Trophoblast cell (in vitro differentiated cells and primary cell): ENCODE measurements at regions not wholly inside any gene's neighbourhood (a gene's known extent, or its start where the extent isn't known, plus 50 kb on each side); places are given as distances from the start of the nearest gene placed in this dataset.

Source experiments
- DNase-seq, 2 donors: peaks; one replicate each; pipeline ENCODE4 v3.0.0-alpha.2; 2016
- H2AFZ ChIP-seq: 2 replicates; pipeline ENCODE4 v1.6.1; 2013; ENCODE audit warnings: low read length, moderate library complexity, mild to moderate bottlenecking; ENCODE audit not compliant: insufficient read depth, poor library complexity
- H2AK5ac ChIP-seq: 2 replicates; pipeline ENCODE4 v1.6.1; 2013; ENCODE audit warnings: mild to moderate bottlenecking, low read length
- H2BK120ac ChIP-seq: 2 replicates; pipeline ENCODE4 v1.6.1; 2013; ENCODE audit warnings: low read length, mild to moderate bottlenecking, moderate library complexity; ENCODE audit not compliant: insufficient read depth, poor library complexity
- H2BK12ac ChIP-seq: 2 replicates; pipeline ENCODE4 v1.6.1; 2013; ENCODE audit warnings: mild to moderate bottlenecking, low read length, moderate library complexity
- H2BK5ac ChIP-seq: 2 replicates; pipeline ENCODE4 v1.6.1; 2013; ENCODE audit warnings: low read length, low read depth, moderate library complexity, mild to moderate bottlenecking; ENCODE audit not compliant: poor library complexity
- H3K14ac ChIP-seq: 2 replicates; pipeline ENCODE4 v1.6.1; 2013; ENCODE audit warnings: mild to moderate bottlenecking, low read length
- H3K18ac ChIP-seq: 2 replicates; pipeline ENCODE4 v1.6.1; 2013; ENCODE audit warnings: mild to moderate bottlenecking, low read length
- H3K23ac ChIP-seq: 2 replicates; pipeline ENCODE4 v1.6.1; 2013; ENCODE audit warnings: low read length
- H3K27ac ChIP-seq: 2 replicates; pipeline ENCODE4 v1.5.1; 2013; ENCODE audit warnings: low read depth, mild to moderate bottlenecking, inconsistent platforms, low read length, moderate library complexity
- H3K27me3 ChIP-seq: 2 replicates; pipeline ENCODE4 v1.6.1; 2013; ENCODE audit warnings: inconsistent platforms, mild to moderate bottlenecking, low read length, moderate library complexity; ENCODE audit not compliant: insufficient read depth
- H3K36me3 ChIP-seq, 2 experiments: 1 replicate in 1 of 2; 2 replicates in 1 of 2; pipeline ENCODE4 v1.6.1; 2013; ENCODE audit warnings: low read length in 2 of 2, mild to moderate bottlenecking in 2 of 2, moderate library complexity in 1 of 2; ENCODE audit not compliant: insufficient read depth in 2 of 2, control insufficient read depth in 1 of 2
- H3K4ac ChIP-seq: 2 replicates; pipeline ENCODE4 v1.6.1; 2013; ENCODE audit warnings: low read depth, mild to moderate bottlenecking, low read length, moderate library complexity
- H3K4me1 ChIP-seq, 2 experiments: 1 replicate in 1 of 2; 2 replicates in 1 of 2; pipeline ENCODE4 v1.6.1; 2013; ENCODE audit warnings: low read length in 2 of 2, mild to moderate bottlenecking in 2 of 2, moderate library complexity in 1 of 2; ENCODE audit not compliant: insufficient read depth in 2 of 2, control insufficient read depth in 1 of 2
- H3K4me2 ChIP-seq: 2 replicates; pipeline ENCODE4 v1.6.1; 2013; ENCODE audit warnings: inconsistent platforms, mild to moderate bottlenecking, low read length, moderate library complexity
- H3K4me3 ChIP-seq: 2 replicates; pipeline ENCODE4 v1.5.1; 2013; ENCODE audit warnings: mild to moderate bottlenecking, low read depth, low read length, inconsistent platforms
- H3K79me1 ChIP-seq: one replicate; pipeline ENCODE4 v1.6.1; 2013; ENCODE audit warnings: low read length
- H3K79me2 ChIP-seq: 2 replicates; pipeline ENCODE4 v1.6.1; 2013; ENCODE audit warnings: low read length, mild to moderate bottlenecking; ENCODE audit not compliant: control insufficient read depth, insufficient read depth, poor library complexity
- H3K9ac ChIP-seq: 2 replicates; pipeline ENCODE4 v1.6.1; 2013; ENCODE audit warnings: mild to moderate bottlenecking, low read length
- H3K9me3 ChIP-seq: 2 replicates; pipeline ENCODE4 v1.6.1; 2013; ENCODE audit warnings: low read depth, mild to moderate bottlenecking, control low read depth, inconsistent platforms, low read length; ENCODE audit not compliant: insufficient read depth
- H4K12ac ChIP-seq: 2 replicates; pipeline ENCODE4 v1.6.1; 2013; ENCODE audit warnings: low read depth, mild to moderate bottlenecking, low read length, moderate library complexity
- H4K8ac ChIP-seq: 2 replicates; pipeline ENCODE4 v1.6.1; 2013; ENCODE audit warnings: low read depth, mild to moderate bottlenecking, low read length, moderate library complexity
- H4K91ac ChIP-seq: one replicate; pipeline ENCODE4 v1.6.1; 2013; ENCODE audit warnings: low read depth, mild to moderate bottlenecking, low read length, moderate library complexity
- WGBS: extraction: QIAGEN DNeasy Blood & Tissue Kit; methylation state at CpG from one replicate; pipeline ENCODE4 v1.1.7; 2013; ENCODE audit warnings: missing lambda C conversion rate; ENCODE audit not compliant: insufficient read length, insufficient coverage; ENCODE audit errors: extremely low coverage; 5-methylcytosine and 5-hydroxymethylcytosine counted together

DNA sequence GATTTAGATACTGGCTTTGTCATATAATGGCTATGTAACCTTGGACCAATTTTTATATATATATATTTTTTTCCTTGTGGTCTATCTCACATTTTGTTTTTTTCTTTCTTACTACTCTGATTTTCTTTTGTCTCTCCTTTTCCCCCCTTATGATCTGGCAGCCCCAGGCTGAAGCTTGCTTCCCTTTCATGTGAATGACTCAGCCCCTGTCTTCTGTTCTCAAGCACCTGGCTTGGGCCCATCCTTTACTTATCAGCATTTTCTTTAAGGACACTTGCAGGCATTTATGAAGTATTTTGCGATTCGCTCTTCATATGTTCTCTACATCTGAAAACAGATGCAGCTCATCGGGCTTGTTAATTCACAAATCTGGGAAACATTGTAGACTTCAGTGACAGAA lies 163.6 kb downstream of the SPRY2 start:
- H3K27me3 ChIP-seq: no peaks in the 10 kb centered on the region
- H3K18ac ChIP-seq: no peak overlapping the region
- no peaks in the 10 kb centered on the region for H3K79me1 ChIP-seq
- no peak for DNase-seq
- no peak overlapping the region for H3K4ac ChIP-seq
- H3K79me2 ChIP-seq: no peaks in the 10 kb centered on the region
- no peak overlapping the region for H3K9ac ChIP-seq
- H2BK5ac ChIP-seq: no peak overlapping the region
- H3K23ac ChIP-seq: no peak overlapping the region
- H3K9me3 ChIP-seq: no peaks in the 10 kb centered on the region
- no peak overlapping the region for H4K91ac ChIP-seq
- no peak overlapping the region for H4K8ac ChIP-seq
- H2AFZ ChIP-seq: no peak overlapping the region
- WGBS: no CpG with 5 or more reads among the region's 3 CpGs
- H2AK5ac ChIP-seq: no peak overlapping the region
- H3K4me1 ChIP-seq: peaks cover 0 to 3% of the 10 kb centered on the region in 2 experiments
- no peak overlapping the region for H3K27ac ChIP-seq
- H3K36me3 ChIP-seq: no peaks in the 10 kb centered on the region
- H4K12ac ChIP-seq: no peak overlapping the region
- no peak overlapping the region for H2BK12ac ChIP-seq
- H2BK120ac ChIP-seq: no peak overlapping the region
- H3K4me2 ChIP-seq: no peak overlapping the region
- no peak overlapping the region for H3K4me3 ChIP-seq
- H3K14ac ChIP-seq: no peak overlapping the region

DNA sequence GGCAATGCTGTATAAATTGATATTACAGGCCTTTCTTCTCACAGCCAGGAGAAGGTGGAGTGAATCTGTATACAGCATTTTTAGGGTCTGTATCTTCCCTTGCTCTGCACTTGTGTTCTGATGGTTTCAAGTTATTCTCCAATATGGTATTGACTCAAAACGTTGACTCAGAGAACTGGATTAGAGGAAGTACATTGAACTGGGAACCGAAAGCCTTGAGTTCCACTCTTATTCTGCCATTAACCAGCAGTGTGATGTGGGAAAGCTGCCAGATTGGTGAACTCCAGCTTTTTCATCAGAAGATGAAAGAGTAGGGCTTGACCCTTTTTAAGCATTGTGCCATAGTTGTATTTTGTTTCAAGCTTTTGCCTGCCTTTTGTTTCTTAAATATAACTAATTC lies 167.7 kb downstream of the SPRY2 start:
- no peaks in the 10 kb centered on the region for H3K79me2 ChIP-seq

DNA sequence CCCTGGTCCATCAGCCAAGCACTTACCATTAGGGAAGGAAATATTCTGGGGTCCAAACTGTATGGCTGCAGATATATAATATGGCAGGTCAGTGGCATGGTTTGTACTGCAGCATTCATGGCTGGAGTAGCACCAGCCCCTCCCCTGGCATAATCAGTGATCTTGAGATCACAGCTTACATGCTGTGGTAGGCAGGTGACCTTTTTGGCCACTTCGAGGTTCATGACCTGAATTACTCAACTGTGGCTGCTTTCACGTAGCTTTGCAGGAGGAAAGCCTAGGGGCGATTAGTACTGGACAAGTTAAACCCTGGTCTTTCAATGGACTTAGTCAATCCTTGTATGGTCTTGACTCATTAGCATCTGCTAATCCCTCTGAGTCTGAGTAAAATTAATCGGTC lies 169.8 kb downstream of the SPRY2 start:
- Histone ChIP-seq H3K14ac (no peak overlapping the region), H2BK12ac (no peak overlapping the region), H4K12ac (no peak overlapping the region), H4K8ac (no peak overlapping the region), H3K4me1 (peaks cover 2 to 4% of the 10 kb centered on the region in 2 experiments), H3K27ac (no peak overlapping the region), H2BK5ac (no peak overlapping the region), H3K4me2 (no peak overlapping the region), H3K4me3 (no peak overlapping the region), H2AK5ac (no peak overlapping the region), H3K36me3 (no peaks in the 10 kb centered on the region), H3K79me1 (no peaks in the 10 kb centered on the region), H4K91ac (no peak overlapping the region), H3K23ac (no peak overlapping the region), H3K4ac (no peak overlapping the region), H3K9me3 (no peaks in the 10 kb centered on the region), H2BK120ac (no peak overlapping the region), H3K27me3 (no peaks in the 10 kb centered on the region), H2AFZ (no peak overlapping the region), H3K9ac (no peak overlapping the region), H3K79me2 (no peaks in the 10 kb centered on the region), H3K18ac (no peak overlapping the region)
- no peak for DNase-seq
- no CpG with 5 or more reads among the region's 4 CpGs for WGBS

More for the DNA sequence above, 167.7 kb downstream of the SPRY2 start:
- H3K14ac ChIP-seq: no peak overlapping the region
- no peak overlapping the region for H3K18ac ChIP-seq
- H3K36me3 ChIP-seq: no peaks in the 10 kb centered on the region
- H2AK5ac ChIP-seq: no peak overlapping the region
- no peak overlapping the region for H3K4me3 ChIP-seq
- H2BK5ac ChIP-seq: no peak overlapping the region
- H3K9ac ChIP-seq: no peak overlapping the region
- no peak overlapping the region for H4K8ac ChIP-seq
- no peak overlapping the region for H2AFZ ChIP-seq
- no peaks in the 10 kb centered on the region for H3K79me1 ChIP-seq
- no CpG with 5 or more reads among the region's 2 CpGs for WGBS
- no peak overlapping the region for H2BK120ac ChIP-seq
- H3K27me3 ChIP-seq: no peaks in the 10 kb centered on the region
- no peak overlapping the region for H3K4me2 ChIP-seq
- no peak overlapping the region for H3K23ac ChIP-seq
- H4K12ac ChIP-seq: no peak overlapping the region
- no peaks in the 10 kb centered on the region for H3K9me3 ChIP-seq
- H2BK12ac ChIP-seq: no peak overlapping the region
- H3K4ac ChIP-seq: no peak overlapping the region
- H4K91ac ChIP-seq: no peak overlapping the region
- DNase-seq: peak in 1 of 2 donors; percentile 28
- H3K27ac ChIP-seq: no peak overlapping the region
- peaks cover under 1 to 4% of the 10 kb centered on the region in 2 experiments for H3K4me1 ChIP-seq

DNA sequence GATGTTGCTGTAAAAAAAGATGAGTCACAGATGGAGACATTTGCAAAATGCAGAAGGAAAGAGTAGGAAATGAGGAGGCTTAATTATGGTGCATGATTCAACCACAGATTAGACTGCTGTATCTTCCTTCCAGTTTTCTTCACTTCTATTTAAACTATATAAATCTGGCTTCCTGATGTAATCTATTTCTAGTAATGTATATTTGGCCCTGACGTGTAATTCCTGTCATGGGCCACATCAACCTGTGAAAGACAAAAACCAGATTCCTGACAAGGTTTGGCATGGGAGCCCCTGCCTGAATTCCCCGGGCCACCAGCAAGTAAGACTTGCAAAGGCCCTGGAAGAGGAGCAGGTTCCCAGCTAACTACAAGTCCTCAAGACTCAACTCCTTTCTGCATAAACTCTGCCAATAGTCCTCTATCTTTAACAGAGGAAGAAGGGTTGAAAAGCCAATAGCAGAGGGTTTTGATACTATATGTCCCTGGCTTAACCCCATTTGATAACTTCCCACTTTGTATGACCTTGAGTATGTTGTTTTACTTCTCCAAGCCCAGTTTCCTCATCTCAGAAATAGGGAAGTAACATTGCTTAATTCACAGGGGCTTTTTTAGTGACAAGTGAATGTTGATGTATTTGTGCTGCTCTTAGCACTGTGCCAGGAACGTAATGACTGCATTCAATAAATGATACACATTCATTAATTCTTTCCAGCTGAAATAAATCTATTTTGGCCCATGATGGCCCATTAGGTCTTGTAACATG lies 172.7 kb downstream of the SPRY2 start:
- no CpG with 5 or more reads among the region's 3 CpGs for WGBS
- Histone ChIP-seq H3K9ac (no peak overlapping the region), H3K23ac (no peak overlapping the region), H3K14ac (no peak overlapping the region), H3K79me2 (no peaks in the 10 kb centered on the region), H2BK12ac (no peak overlapping the region), H2BK120ac (no peak overlapping the region), H2BK5ac (no peak overlapping the region), H3K4ac (no peak overlapping the region), H3K9me3 (no peaks in the 10 kb centered on the region), H4K12ac (no peak overlapping the region), H3K4me2 (no peak overlapping the region), H4K91ac (no peak overlapping the region), H3K18ac (no peak overlapping the region), H3K79me1 (no peaks in the 10 kb centered on the region), H3K27me3 (no peaks in the 10 kb centered on the region), H3K4me3 (no peak overlapping the region), H4K8ac (no peak overlapping the region), H3K4me1 (peaks cover 2 to 4% of the 10 kb centered on the region in 2 experiments), H2AFZ (no peak overlapping the region), H2AK5ac (no peak overlapping the region), H3K36me3 (no peaks in the 10 kb centered on the region), H3K27ac (no peak overlapping the region)
- peak in 1 of 2 donors; percentile 27 for DNase-seq
